ENCODE measurements at regions not wholly inside any gene's neighbourhood (a gene's known extent, or its start where the extent isn't known, plus 50 kb on each side); places are given as distances from the start of the nearest gene placed in this dataset.

DNA sequence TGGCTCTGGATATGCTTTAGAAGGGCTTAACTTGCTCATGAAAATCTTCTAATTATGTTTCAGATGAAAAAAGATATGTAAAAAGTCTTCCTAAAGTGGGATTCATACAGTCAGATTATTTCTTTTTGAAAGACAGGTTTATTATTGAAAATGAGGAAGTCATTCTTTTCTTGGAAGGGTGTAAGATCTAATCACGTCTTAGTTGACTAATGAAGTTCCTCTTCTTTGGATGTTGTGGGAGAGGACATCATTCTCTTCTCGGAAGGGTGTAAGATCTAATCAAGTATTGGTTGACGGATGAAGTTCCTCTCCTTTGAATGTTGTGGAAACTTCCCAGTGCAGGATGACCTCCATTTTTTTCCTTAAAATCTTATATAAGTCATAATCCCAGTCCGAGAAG, 74.9 kb downstream of the ALG10 start:
- Histone ChIP-seq H3K9me3 (ENCODE audit: insufficient read depth, low read length) (no peaks in the 10 kb centered on the region), H3K27me3 (ENCODE audit: low read length) (no peaks in the 10 kb centered on the region), H3K9me2 (replicated peaks; ENCODE audit: insufficient read depth, low read length) (no peaks in the 10 kb centered on the region), H3K79me2 (ENCODE audit: insufficient read depth, low read length) (no peaks in the 10 kb centered on the region), H3K4me2 (ENCODE audit: low read depth, low read length, poor library complexity, severe bottlenecking) (no peak overlapping the region), H3K36me3 (ENCODE audit: low read length) (no peaks in the 10 kb centered on the region), H3K9ac (ENCODE audit: low read length) (no peak overlapping the region), H3F3A (ENCODE audit: insufficient read depth) (no peaks in the 10 kb centered on the region), H3K4me3 (ENCODE audit: insufficient read depth, low read length, poor library complexity, severe bottlenecking) (no peak overlapping the region), H2AFZ (ENCODE audit: low read depth, low read length, severe bottlenecking) (no peak overlapping the region), H3K27ac (ENCODE audit: low read depth, low read length) (no peak overlapping the region), H4K20me1 (ENCODE audit: low read depth, low read length) (no peaks in the 10 kb centered on the region)
- no peak for TF ChIP-seq EZH2phosphoT487 (conservative IDR thresholded peaks at IDR 0.05; ENCODE audit: low read length)
- TF ChIP-seq, protein P1, sequence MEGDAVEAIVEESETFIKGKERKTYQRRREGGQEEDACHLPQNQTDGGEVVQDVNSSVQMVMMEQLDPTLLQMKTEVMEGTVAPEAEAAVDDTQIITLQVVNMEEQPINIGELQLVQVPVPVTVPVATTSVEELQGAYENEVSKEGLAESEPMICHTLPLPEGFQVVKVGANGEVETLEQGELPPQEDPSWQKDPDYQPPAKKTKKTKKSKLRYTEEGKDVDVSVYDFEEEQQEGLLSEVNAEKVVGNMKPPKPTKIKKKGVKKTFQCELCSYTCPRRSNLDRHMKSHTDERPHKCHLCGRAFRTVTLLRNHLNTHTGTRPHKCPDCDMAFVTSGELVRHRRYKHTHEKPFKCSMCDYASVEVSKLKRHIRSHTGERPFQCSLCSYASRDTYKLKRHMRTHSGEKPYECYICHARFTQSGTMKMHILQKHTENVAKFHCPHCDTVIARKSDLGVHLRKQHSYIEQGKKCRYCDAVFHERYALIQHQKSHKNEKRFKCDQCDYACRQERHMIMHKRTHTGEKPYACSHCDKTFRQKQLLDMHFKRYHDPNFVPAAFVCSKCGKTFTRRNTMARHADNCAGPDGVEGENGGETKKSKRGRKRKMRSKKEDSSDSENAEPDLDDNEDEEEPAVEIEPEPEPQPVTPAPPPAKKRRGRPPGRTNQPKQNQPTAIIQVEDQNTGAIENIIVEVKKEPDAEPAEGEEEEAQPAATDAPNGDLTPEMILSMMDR (IDR thresholded peaks at IDR 0.05; ENCODE audit: insufficient read depth, low read length, poor library complexity, severe bottlenecking), result no peak

DNA sequence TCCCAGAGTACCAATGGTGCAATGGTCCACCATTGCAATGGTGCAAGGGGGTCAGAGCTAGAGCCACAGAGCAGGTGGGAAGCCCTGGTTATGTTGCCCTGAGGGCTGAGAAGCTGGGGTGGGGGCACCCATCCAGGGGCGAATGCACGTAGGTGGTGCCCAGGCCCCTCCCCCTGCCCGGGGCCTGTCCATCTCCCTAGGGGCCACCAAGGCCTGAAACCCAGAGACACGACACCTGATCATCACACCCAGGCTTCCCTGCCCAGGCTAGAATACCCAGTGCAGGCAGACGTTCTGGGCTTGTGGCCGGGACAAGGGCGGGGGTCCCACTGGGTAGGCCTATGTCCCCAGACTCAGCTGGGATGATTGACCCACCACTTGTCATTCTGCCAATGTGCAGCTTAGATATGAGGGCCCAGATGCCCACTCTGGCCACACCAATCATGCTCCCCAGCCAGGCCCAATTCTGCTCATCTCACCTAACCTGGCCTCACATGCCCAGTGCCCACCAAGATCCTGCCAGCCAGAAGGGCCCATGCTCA, 83.2 kb downstream of the ALG10 start:
- Histone ChIP-seq H3K9me2 (replicated peaks; ENCODE audit: insufficient read depth, low read length) (no peaks in the 10 kb centered on the region), H3F3A (ENCODE audit: insufficient read depth) (no peaks in the 10 kb centered on the region), H3K27ac (ENCODE audit: low read depth, low read length) (no peak overlapping the region), H3K79me2 (ENCODE audit: insufficient read depth, low read length) (no peaks in the 10 kb centered on the region), H3K9ac (ENCODE audit: low read length) (no peak overlapping the region), H3K4me2 (ENCODE audit: low read depth, low read length, poor library complexity, severe bottlenecking) (no peak overlapping the region), H3K27me3 (ENCODE audit: low read length) (no peaks in the 10 kb centered on the region), H3K9me3 (ENCODE audit: insufficient read depth, low read length) (no peaks in the 10 kb centered on the region), H3K4me3 (ENCODE audit: insufficient read depth, low read length, poor library complexity, severe bottlenecking) (no peak overlapping the region), H2AFZ (ENCODE audit: low read depth, low read length, severe bottlenecking) (no peak overlapping the region), H4K20me1 (ENCODE audit: low read depth, low read length) (no peaks in the 10 kb centered on the region), H3K36me3 (ENCODE audit: low read length) (no peaks in the 10 kb centered on the region)
- TF ChIP-seq, protein P1 (IDR thresholded peaks at IDR 0.05; ENCODE audit: insufficient read depth, low read length, poor library complexity, severe bottlenecking), result no peak
- TF ChIP-seq EZH2phosphoT487 (conservative IDR thresholded peaks at IDR 0.05; ENCODE audit: low read length), result no peak

- Histone ChIP-seq H2AFZ (ENCODE audit: low read depth, low read length, severe bottlenecking) (no peak overlapping the region), H3K9me2 (replicated peaks; ENCODE audit: insufficient read depth, low read length) (no peaks in the 10 kb centered on the region), H3K79me2 (ENCODE audit: insufficient read depth, low read length) (no peaks in the 10 kb centered on the region), H3K4me3 (ENCODE audit: insufficient read depth, low read length, poor library complexity, severe bottlenecking) (no peak overlapping the region), H3K4me2 (ENCODE audit: low read depth, low read length, poor library complexity, severe bottlenecking) (no peak overlapping the region), H3K9me3 (ENCODE audit: insufficient read depth, low read length) (no peaks in the 10 kb centered on the region), H3K36me3 (ENCODE audit: low read length) (no peaks in the 10 kb centered on the region), H3K27ac (ENCODE audit: low read depth, low read length) (no peak overlapping the region), H3F3A (ENCODE audit: insufficient read depth) (no peaks in the 10 kb centered on the region), H4K20me1 (ENCODE audit: low read depth, low read length) (no peaks in the 10 kb centered on the region), H3K27me3 (ENCODE audit: low read length) (no peaks in the 10 kb centered on the region), H3K9ac (ENCODE audit: low read length) (no peak overlapping the region)
- TF ChIP-seq, protein P1 (IDR thresholded peaks at IDR 0.05; ENCODE audit: insufficient read depth, low read length, poor library complexity, severe bottlenecking), result no peak
- TF ChIP-seq EZH2phosphoT487 (conservative IDR thresholded peaks at IDR 0.05; ENCODE audit: low read length), result no peak
These were observed 83.9 kb downstream of the ALG10 start for GRCh38 chr12:34106172-34106571.
